Stimulated activated CD4-positive, alpha-beta T cell treated with anti-CD3 and anti-CD28 coated beads, Interleukin-1b, Interleukin-23, amount 100 ng/mL, for 48 hours (primary cell): ENCODE measurements at regions not wholly inside any gene's neighbourhood (a gene's known extent, or its start where the extent isn't known, plus 50 kb on each side); places are given as distances from the start of the nearest gene placed in this dataset.

ENCODE experiments used
- DNase-seq: peaks from one replicate; pipeline ENCODE4 v3.0.0-alpha.2; 2020

DNA sequence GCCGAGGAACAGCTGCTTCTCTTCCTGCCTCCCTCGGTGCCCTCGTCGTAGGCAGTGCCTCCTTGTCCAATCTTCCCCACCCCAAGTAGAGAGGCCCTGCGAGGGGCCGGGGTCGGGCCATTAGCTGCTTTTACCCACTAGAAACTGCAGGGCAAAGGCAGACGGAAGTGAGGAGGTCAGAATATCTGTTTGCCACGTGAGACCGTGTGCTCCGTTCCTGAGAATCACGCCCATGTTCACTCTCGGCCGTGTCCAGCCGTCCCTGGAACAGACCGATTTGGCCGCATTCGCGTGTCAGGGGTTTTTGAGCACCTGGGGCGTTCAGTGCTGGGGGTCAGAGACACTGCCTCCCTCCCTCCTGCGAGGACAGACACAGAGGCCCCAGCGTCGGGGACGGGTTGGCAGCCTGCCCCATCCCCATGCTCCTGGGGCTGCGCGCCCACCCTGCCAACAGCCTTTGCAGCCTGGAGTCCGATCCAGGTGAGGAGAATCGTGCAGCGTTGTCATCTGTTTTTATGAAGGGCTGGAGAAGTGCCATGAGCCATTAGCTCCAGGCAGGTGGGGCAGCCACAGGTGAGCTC lies 982.2 kb downstream of the BRD1 start:
- DNase-seq: no peak

DNA sequence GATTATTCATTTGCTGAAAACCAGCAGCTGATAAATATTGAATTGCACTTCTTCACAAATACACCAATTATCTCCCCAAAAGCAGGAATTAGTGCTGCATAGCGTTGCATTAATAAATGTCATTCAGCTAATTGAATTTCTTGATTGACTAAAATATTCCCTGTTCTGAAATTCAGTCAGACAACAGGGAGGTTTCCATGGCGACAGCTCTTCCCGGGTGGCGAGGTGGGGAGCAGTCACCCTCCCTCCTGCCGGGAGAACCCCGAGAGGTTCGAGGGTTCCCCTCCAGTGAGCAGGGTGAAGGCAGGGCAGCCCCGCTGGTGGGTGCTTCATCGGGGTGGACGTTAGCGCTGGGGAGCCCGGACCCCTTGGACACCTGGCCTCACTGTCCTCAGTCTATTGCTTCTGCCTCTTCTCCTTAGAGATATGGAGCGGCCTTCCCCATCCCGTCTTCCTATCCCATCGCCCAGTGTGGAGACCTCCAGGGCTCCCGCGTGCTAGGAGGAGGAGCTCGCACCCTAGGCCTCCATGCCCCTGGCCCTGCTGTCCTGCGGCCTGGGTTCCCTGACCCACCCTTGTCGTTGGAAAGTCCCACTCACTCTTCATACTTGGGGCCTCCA lies 983.5 kb downstream of the BRD1 start:
- DNase-seq: no peak

DNA sequence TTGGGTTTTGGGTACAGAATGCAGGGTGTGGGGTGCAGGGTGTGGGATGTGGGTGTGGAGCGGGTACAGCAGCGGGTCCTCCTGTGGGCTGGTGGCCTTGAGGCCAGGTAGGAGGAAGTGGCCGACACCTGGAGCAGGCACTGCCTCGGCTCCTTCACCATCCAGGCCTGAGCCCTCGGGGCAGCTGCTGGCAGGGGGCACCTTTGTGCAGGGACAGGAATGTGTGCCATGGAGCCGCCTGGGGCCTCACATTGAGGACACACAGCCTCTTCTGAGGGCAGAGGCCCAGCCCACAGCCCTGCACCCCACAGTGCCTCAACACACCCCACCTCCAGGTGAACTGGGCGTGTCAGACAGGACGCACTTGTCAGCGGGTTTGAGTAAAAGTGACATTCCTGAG lies 984.0 kb downstream of the BRD1 start:
- no peak for DNase-seq

DNA sequence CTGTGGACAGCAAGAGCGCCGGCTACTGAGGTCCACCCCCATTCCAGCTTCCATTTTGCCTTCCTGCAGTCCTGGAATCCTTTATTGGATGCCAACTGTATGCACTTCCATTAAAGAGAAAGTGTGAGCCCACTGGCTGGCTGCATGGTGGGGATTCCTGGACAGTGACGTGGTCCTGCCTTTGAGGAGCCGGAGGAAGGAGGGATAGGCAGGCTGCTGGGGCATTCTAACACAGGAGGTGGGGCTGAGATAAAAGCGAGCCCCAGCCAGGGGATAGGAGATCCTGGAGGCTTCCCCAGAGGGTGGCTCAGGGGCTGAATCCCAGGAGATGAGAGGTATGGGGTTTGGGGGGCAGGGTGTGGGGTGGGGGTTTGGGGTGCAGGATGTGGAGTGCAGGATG lies 984.7 kb downstream of the BRD1 start:
- no peak for DNase-seq

DNA sequence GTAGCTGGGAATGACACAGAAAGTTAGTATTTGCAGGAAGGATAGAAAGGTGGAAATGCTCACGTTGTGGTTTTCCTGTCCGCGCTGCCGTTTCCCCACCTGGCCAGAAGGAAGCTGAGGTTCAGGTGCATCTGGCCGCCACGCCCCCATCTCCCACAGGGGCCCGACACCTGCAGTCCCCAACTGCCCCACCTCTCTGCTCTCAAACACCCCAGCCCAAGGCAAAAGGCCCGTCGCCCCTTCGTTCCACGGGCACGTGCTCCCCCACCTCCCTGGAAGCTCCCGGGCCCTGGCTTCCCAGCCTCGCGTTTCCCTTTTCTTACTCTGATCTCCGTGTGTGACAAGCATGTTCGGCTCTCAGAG lies 985.1 kb downstream of the BRD1 start:
- no peak for DNase-seq

DNA sequence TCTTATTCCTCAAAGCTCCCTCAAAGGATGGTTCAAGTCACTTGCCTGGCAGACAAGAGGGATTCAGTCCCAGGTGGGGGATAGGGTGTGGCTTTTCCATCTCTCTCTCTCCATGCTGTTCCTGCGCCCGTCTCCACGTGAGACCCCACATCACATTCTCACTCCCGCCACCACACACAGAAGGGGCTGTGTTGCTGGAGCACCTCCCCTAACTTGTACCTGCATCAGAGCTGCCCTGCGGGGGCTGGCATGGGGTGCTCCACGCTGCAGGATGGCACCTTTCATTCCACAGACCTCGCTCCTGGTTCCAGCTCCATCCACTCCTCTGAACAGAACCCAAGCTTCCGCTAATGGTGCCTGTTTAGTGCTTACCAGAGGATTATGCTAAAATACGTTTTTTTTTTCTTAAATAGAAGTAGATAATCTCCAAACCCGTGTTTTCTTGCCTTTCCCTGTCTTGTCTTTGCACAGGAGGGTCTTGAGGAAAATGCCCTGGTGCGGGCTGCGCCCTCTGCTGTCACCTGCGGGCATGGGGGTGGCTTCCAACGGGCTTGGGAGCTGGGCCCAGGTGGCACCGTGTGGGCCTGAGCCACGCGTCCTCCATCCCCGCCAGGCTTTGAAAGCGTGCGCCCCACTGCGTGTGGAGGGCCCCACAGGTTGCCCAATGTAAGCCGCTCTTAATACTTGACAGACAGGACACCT lies 985.6 kb downstream of the BRD1 start:
- DNase-seq: no peak

DNA sequence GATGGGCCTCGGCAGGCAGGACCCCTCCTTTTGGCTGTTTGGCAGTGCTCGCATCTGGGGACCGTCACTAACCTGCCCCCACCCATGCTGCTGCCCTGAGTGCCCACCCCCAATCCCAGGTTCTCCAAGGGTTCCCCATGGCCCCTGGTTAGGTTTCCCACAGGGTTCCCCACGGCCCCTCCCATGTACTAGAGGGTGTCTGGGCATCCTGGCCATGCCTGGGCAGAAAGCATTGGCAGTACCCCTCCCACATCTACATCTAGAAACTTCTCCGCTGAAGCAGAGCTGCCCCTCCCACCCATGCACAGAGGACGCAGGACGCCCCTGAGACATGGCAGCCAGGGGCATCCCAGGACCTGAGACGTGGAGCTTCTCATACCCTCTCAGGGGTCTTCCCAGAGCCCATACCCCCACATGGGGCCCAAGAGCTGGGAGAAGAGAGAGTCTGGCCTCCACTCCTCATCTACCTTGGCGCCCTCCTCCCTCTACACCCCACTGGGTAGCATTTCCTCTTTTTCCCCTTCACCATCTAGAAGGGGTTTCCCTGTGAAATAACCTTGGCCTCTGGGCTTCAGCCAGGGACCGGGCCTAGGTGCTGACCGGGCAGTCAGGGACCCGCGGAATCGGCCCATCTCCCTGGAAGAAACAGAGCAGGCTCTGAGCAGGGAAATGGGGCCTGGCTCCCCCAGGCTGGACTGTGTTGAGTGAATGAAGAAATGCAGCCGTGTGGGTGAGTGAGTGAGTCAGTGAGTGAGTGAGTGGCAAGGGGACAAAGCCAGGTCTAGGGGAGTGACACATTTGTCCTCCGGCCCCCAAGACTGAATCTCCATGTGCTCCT lies 987.3 kb downstream of the BRD1 start:
- no peak for DNase-seq

DNA sequence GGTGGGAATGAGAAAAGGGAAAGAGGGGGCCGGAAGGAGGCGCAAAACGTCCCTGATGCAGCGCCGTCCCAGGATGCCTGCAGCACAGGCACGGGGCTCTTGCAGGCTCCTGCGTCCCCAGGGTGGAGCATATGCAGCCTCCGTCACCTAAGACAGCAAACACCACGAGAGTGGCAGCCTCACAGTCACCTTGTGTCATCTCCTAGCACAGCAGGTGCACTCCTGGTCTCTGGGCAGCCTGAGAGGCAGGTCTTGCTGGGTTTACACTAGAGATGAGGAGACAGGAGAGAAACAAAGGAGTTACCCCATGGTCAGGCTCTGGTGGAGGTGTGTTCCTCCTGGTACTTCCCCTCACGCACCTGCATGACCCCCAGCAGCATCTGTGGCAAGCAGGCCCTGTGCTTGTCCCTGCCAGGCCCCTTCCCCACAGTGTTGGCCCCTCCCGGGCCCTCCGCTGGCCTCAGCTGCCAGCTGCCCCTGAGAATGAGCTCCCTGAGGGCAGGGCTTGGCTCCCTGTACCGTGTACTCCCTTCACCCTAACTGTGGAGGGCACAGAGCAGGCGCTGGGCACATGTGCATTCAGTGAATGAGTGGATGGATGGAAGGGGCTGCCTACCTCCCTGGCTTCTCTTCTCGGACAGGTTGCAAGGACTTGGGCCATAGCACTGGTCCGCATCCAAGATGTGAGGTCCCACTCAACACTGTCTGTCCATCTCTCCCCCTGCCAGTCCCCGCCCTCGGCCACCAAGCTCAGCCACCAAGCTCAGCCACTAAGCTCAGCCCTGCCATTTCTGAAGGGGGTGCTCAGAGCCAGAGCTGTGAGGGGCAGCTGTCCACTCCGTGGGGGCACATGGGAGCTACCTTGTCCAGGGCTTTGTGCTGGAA lies 988.6 kb downstream of the BRD1 start:
- DNase-seq: no peak

DNA sequence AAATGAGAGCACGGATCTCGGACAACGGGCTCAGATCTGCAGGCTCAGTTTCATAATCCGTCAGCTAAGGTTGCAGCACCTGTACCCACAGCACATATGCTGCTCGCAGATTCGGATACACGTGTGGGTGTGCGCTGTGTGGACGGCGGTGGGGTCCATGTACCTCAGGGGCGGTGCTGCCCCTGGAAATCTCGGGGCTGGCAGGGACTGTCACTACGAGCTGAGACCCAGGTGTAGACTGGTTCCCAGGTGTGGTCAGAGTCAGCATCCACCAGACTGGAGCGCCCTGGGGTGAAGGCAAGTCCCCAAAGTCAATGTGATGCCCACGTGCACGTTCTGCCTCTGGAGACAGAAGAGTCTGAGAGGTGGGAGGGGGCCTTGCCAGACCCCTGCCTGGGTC lies 989.3 kb downstream of the BRD1 start:
- no peak for DNase-seq

DNA sequence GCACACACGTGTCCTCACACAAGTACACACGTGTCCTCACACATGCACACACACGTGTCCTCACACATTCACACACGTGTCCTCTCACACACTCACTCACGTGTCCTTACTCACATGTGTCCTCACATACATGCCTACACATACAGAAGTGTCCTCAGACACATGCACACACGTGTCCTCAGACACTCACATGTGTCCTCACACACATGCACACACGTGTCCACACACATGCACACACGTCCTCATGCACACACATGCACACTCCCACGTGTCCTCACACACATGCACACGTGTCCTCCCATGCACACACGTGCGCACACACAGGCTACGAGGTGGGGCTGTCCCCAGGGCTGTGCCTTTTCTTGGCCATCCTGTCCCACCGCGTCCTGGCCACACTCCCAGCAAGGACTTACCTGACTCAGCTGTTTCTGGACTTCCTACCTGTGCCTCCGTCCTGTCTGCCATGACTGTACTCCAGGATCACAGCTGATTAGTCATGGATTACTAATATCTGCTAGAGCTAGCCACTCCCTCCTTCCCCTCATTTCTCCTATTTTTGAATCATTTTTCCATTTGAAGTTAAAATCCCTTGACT lies 990.2 kb downstream of the BRD1 start:
- DNase-seq: no peak

DNA sequence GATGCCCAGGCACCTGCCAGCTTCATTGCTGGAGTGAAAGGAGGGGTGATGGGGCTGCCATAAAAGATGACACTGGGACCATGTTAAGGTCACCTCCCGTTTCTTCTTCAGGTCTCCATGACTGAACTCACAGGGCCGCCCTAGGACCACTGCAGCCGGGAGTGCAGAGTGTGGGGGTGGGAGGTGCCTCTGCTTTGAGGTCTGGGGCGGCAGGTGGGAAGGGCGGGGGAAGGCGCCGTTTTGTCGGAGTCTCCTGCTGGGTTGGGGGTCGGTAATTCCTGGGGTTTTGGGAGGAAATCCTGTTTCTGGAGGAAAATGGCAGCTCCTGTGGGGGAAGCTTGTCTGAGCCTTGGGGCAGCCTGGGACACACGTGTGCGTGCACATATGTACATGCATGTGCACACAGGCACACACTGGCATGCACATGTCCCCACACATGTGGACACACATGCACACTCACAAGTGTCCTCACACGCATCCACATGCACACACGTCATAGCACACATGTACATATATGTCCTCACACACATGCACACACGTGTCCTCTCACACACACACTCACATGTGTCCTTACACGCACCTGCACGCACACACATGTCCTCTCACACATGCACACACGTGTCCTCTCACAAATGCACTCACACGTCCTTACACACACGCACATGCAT lies 990.9 kb downstream of the BRD1 start:
- no peak for DNase-seq

DNA sequence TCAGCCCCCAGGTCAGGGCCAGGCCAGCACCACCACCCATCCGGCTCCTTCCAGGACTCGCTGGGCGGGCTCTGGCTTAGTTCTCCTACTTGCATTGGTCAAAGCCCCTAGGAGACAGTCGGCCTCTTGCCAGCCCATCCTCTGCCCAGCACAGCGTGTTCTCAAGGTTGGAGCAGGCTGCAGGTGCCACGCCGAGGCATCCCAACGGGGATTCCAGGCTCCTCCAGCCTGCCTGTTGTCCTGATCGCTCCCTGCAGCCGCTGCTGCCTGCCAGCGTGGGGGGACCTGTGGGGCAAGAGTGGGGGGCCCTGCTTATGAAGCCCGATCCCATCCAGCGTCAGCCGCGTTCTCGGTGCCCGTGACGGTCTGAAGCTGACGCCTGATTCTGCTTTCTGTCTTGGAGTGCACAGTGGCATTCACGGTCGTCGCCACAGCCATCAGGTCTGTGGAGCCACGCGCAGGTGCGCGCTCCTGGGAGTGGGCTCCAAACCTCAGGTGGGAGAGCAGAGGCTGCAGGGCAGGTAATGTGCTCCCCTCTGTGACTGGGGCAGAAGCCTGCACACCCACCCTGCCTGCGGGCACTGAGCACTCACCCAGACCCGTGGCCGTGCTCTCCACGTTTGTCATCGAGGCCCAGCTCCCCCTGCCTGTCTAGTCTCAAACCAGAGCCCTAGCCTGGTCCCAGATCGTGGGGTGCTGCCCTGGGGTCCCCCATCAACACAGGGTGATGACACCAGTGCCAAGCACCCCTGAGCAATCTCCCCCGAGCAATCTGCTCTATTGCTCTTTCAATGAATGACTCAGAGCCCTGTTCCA lies 991.6 kb downstream of the BRD1 start:
- DNase-seq: no peak

DNA sequence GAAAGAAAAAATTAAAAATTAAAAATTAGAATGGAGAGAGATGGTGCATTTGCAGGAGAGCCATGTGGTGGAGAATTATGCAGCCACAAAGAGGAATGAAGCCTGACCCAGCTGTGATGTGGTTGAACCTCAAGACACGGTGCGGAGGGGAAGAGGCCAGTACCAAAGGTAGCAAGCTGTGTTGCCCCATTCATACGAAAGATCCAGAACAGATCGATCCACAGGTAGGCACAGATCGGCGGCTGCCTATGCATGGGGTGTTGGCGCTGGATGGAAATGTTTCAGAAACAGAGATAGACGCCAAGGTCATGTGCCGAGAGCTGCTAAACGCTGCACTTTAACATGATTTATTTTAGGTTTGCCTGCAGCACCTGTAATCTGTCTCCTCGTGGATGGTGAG lies 992.3 kb downstream of the BRD1 start:
- no peak for DNase-seq

DNA sequence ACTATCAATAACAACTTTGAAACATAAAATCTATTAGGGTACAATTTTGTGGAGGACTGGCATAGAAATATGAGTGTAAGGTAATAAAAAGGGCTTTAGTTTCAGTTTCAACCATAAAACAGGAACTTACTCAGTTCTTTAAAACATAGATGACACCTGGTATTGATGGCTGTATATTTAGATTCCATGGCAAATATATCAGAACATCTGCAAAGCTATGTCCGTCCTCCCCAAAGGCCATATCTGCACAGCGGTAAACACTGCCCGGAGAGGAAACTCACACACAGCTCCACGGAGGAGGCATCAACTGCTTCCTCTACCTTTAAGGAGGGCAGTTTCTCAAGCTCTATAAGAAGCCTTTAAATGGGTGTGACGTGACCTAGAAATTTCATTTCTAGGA lies 993.3 kb downstream of the BRD1 start:
- DNase-seq: no peak

DNA sequence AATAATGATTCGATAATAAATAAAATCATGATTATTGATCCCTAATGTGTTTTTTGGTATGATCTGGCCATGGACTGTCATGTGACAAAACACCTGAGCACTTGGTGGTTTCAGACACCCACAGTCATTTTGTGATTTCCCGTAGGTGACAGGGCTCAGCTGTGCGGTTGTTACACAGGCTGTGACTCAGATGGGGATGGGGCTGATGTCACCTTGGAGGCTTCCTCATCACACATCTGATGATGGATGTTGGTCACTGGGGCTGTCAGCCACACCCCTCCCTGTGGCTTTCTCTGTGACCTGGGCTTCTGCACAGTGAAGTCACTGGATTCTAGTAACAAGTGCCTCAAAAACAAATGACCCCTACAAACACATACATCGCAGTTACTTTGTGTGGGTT lies 995.1 kb downstream of the BRD1 start:
- DNase-seq: peak; percentile 49

DNA sequence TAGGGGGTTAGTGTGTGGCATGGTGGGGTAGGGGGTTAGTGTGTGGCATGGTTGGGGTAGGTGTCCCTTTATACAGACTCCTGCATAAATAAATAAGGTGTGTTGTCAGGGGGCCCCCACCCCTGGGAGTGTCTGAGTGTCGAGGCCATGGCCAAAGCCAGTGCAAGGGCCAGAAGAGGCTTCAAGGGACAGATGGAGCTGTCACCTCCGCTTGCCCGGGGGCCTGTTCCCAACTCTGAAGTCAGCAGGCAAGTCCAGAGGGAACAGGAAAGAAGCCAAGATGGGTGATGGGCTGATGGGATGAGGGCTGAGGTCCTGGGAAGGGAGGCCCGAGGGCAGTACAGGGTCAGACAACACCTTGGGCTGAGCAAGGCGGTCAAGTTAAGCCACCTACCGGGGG lies 997.8 kb downstream of the BRD1 start:
- no peak for DNase-seq

DNA sequence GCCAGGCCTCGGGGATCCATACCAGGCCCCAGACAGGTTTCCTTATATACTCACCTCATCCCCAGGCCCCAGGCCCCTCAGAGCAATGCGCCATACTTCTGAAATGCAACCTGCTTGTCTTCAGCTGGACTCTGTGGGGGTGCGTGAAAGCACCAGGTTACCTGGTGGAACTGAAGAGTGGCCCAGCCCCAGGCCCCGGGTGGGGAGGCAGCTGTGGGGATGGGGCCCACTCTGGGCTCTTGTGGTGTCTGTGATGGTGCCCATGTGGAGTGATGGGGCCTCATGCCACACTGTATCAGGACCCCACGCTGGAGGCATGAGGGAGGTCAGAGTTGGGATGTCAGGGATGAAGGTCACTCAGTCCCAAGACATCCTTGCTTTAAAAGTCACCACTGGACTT lies 999.0 kb downstream of the BRD1 start:
- DNase-seq: no peak

DNA sequence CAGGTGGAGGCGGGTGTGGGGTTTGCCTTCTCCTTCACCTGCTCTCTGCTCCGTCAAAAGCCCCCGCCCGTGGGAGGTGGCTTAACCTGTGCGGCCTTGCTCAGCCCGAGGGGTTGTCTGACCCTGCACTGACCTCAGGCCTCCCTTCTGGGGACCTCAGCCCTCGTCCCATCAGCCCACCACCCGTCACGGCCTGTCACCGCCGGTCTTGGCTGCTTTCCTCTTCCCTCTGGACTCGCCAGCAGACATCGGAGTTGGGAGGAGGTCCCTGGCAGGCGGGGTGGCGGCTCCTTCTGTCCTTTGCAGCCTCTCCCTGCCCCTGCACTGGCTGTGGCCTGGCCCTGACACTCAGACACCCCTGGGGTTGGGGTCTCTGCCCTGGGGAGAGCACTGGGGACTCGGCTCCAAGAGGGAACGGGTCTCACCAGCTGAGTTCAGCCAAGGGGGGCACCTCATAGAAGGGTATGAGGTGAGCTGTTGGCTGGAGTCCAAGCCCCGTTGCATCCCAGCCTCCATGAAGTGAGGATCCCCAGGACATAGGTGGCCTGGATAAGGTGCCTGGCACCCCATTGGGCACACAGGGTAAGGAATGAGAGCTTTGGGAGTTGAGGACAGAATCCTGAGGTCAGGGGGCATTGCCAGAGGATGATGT lies 999.6 kb downstream of the BRD1 start:
- DNase-seq: no peak

DNA sequence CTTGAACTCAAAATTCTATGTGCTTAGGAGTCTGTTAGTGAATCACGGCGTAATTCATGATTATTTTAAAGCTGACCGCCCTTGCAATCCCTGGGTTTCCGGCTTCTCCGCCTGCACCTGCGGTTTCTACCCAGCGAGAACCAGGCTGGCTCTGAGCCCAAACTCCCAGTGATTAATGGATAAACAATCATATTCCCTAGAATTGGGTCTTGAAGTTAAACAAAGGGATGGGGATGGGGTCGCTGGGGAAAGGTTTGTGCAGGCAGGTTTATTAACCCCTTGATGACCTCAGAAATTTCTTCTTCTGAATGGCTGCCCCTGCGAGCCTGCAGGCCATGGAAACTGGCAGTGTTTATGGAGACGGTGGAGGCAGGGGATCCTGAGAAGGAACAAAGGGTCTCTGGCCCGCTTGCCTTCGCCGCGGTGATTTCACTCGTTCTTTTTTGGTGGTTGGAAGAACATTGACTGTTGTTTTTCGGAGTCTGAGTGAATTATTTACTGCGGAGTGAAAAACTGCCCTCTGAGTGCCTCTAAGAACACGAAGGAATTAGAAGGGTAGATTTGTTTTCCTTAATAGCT lies 1000.3 kb downstream of the BRD1 start:
- no peak for DNase-seq

DNA sequence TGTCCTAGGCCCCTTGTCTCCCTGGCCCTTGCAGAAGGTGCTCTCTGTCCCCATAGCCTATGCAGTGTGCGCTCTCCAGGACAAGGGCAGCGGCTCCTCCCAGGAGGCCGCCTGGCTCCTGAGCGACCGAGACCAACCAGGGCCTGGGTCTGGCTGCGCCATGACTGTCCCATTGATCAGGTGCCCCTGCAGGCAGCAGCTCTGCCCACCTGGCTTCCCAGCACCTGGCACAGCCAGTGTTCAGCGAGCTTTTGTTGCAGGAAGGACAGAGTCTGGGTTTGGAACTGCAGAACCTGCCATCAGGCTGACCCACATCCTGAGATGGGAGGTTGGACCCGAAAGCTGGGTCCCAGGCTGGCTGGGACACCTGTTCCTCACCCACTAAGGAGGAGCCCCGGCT lies 1001.1 kb downstream of the BRD1 start:
- DNase-seq: no peak
